H9 (cell line): ENCODE measurements at regions not wholly inside any gene's neighbourhood (a gene's known extent, or its start where the extent isn't known, plus 50 kb on each side); places are given as distances from the start of the nearest gene placed in this dataset.

ENCODE experiments used
- DNase-seq: peaks from one replicate; pipeline ENCODE4 v3.0.0-alpha.2; 2017
- H2AFZ ChIP-seq: one replicate; pipeline ENCODE4 v1.6.1; 2013; ENCODE audit warnings: mild to moderate bottlenecking, low read length, control low read depth, moderate library complexity
- H2AK5ac ChIP-seq: 2 replicates; pipeline ENCODE4 v1.6.1; 2013; ENCODE audit warnings: low read length, control low read depth, mixed read lengths; ENCODE audit not compliant: insufficient read length
- H2BK120ac ChIP-seq: one replicate; pipeline ENCODE4 v1.6.1; 2013; ENCODE audit warnings: low read depth, mild to moderate bottlenecking, low read length, control low read depth, inconsistent platforms; ENCODE audit not compliant: poor library complexity, severe bottlenecking
- H2BK12ac ChIP-seq: 2 replicates; pipeline ENCODE4 v1.6.1; 2013; ENCODE audit warnings: low read length, control low read depth, mixed read lengths, low read depth; ENCODE audit not compliant: insufficient read length
- H2BK15ac ChIP-seq: 2 replicates; pipeline ENCODE4 v1.6.1; 2013; ENCODE audit warnings: low read depth, low read length, control low read depth
- H2BK20ac ChIP-seq: one replicate; pipeline ENCODE4 v1.6.1; 2013; ENCODE audit warnings: low read depth, mild to moderate bottlenecking, low read length, control low read depth, inconsistent platforms; ENCODE audit not compliant: poor library complexity, severe bottlenecking
- H2BK5ac ChIP-seq: 2 replicates; pipeline ENCODE4 v1.6.1; 2013; ENCODE audit warnings: low read length, control low read depth, mixed read lengths; ENCODE audit not compliant: insufficient read length
- H3K14ac ChIP-seq: 2 replicates; pipeline ENCODE4 v1.6.1; 2013; ENCODE audit warnings: low read length, control low read depth; ENCODE audit not compliant: insufficient read depth
- H3K18ac ChIP-seq: 2 replicates; pipeline ENCODE4 v1.6.1; 2013; ENCODE audit warnings: low read depth, mild to moderate bottlenecking, mixed read lengths, low read length, control low read depth; ENCODE audit not compliant: insufficient read length
- H3K23ac ChIP-seq: 2 replicates; pipeline ENCODE4 v1.6.1; 2013; ENCODE audit warnings: low read length, control low read depth, mixed read lengths, low read depth; ENCODE audit not compliant: insufficient read length
- H3K23me2 ChIP-seq: 2 replicates; pipeline ENCODE4 v1.6.1; 2013; ENCODE audit warnings: low read depth, mild to moderate bottlenecking, mixed read lengths, low read length, control low read depth; ENCODE audit not compliant: insufficient read length, poor library complexity, severe bottlenecking
- H3K27ac ChIP-seq: 2 replicates; pipeline ENCODE4 v1.5.1; 2013; ENCODE audit warnings: low read length, control low read depth, mixed read lengths, low read depth; ENCODE audit not compliant: insufficient read length
- H3K27me3 ChIP-seq: 2 replicates; pipeline ENCODE4 v1.6.1; 2013; ENCODE audit warnings: low read length, control low read depth, inconsistent platforms; ENCODE audit not compliant: insufficient read depth
- H3K4ac ChIP-seq: 2 replicates; pipeline ENCODE4 v1.6.1; 2013; ENCODE audit warnings: low read depth, mild to moderate bottlenecking, control low read depth, inconsistent platforms, low read length, moderate library complexity
- H3K4me1 ChIP-seq: 2 replicates; pipeline ENCODE4 v1.6.1; 2013; ENCODE audit warnings: low read length, control low read depth, inconsistent platforms; ENCODE audit not compliant: insufficient read depth
- H3K4me2 ChIP-seq: 2 replicates; pipeline ENCODE4 v1.6.1; 2013; ENCODE audit warnings: low read length, control low read depth, mixed read lengths; ENCODE audit not compliant: insufficient read length, insufficient read depth
- H3K56ac ChIP-seq: 2 replicates; pipeline ENCODE4 v1.6.1; 2013; ENCODE audit warnings: low read depth, mild to moderate bottlenecking, mixed read lengths, low read length, control low read depth; ENCODE audit not compliant: insufficient read length
- H3K79me1 ChIP-seq: 2 replicates; pipeline ENCODE4 v1.6.1; 2013; ENCODE audit warnings: low read depth, mild to moderate bottlenecking, moderate library complexity, low read length, control low read depth, inconsistent platforms; ENCODE audit not compliant: insufficient read depth, poor library complexity, severe bottlenecking
- H3K79me2 ChIP-seq: 2 replicates; pipeline ENCODE4 v1.6.1; 2013; ENCODE audit warnings: low read length, control low read depth, inconsistent platforms; ENCODE audit not compliant: insufficient read depth
- H3K9ac ChIP-seq: 2 replicates; pipeline ENCODE4 v1.6.1; 2013; ENCODE audit warnings: low read length, control low read depth, mixed read lengths; ENCODE audit not compliant: insufficient read length; ENCODE audit errors: extremely low read depth
- H3K9me3 ChIP-seq: one replicate; pipeline ENCODE4 v1.6.1; 2013; ENCODE audit warnings: low read depth, low read length, inconsistent platforms; ENCODE audit not compliant: control insufficient read depth
- H3T11ph ChIP-seq: one replicate; pipeline ENCODE4 v1.6.1; 2013; ENCODE audit warnings: mild to moderate bottlenecking, low read length, control low read depth, inconsistent platforms
- H4K20me1 ChIP-seq: one replicate; pipeline ENCODE4 v1.6.1; 2013; ENCODE audit not compliant: control insufficient read depth, insufficient read length, insufficient read depth
- H4K5ac ChIP-seq: 2 replicates; pipeline ENCODE4 v1.6.1; 2013; ENCODE audit warnings: low read depth, mild to moderate bottlenecking, mixed read lengths, low read length, control low read depth; ENCODE audit not compliant: insufficient read length
- H4K8ac ChIP-seq: replicated peaks from 2 replicates; pipeline ENCODE4 v1.6.1; 2013; ENCODE audit warnings: low read length, control low read depth, mixed read lengths, low read depth; ENCODE audit not compliant: insufficient read length
- H4K91ac ChIP-seq: 2 replicates; pipeline ENCODE4 v1.6.1; 2013; ENCODE audit warnings: low read depth, mild to moderate bottlenecking, moderate library complexity, mixed read lengths, low read length, control low read depth; ENCODE audit not compliant: insufficient read length
- H3K27ac Mint-ChIP-seq, 3 experiments: 2 replicates in 2 of 3; 3 replicates in 1 of 3; pipeline ENCODE4 v1.8.0; 2020 to 2021; ENCODE audit warnings: mixed read lengths in 3 of 3, mild to moderate bottlenecking in 1 of 3, moderate library complexity in 1 of 3
- H3K27me3 Mint-ChIP-seq: 2 replicates; pipeline ENCODE4 v1.8.0; 2021; ENCODE audit warnings: low read depth, mild to moderate bottlenecking, moderate library complexity, mixed read lengths
- H3K36me3 Mint-ChIP-seq, 3 experiments: 2 replicates in 2 of 3; 3 replicates in 1 of 3; pipeline ENCODE4 v1.8.0; 2020 to 2021; ENCODE audit warnings: low read depth in 3 of 3, mixed read lengths in 3 of 3; ENCODE audit not compliant: insufficient read depth in 1 of 3
- H3K4me1 Mint-ChIP-seq, 2 experiments: 2 replicates each; pipeline ENCODE4 v1.8.0; 2020; ENCODE audit warnings: mixed read lengths in 2 of 2
- H3K4me3 Mint-ChIP-seq, 2 experiments: 2 replicates in 1 of 2; 3 replicates in 1 of 2; pipeline ENCODE4 v1.8.0; 2020 to 2021; ENCODE audit warnings: mild to moderate bottlenecking in 2 of 2, mixed read lengths in 2 of 2, moderate library complexity in 1 of 2
- H3K9me3 Mint-ChIP-seq, 2 experiments: 2 replicates in 1 of 2; 3 replicates in 1 of 2; pipeline ENCODE4 v1.8.0; 2020; ENCODE audit warnings: mild to moderate bottlenecking in 2 of 2, mixed read lengths in 2 of 2, moderate library complexity in 1 of 2
- WGBS: extraction: QIAGEN DNeasy Blood & Tissue Kit; methylation state at CpG from one replicate; pipeline ENCODE4 v1.1.7; 2013; ENCODE audit warnings: missing lambda C conversion rate, low lambda C conversion rate, mixed read lengths; ENCODE audit not compliant: insufficient read length; ENCODE audit errors: extremely low coverage; 5-methylcytosine and 5-hydroxymethylcytosine counted together
- TF ChIP-seq, protein P1 (sequence below): fragments of 200-600 bp; sonication (generic); conservative IDR thresholded peaks from 3 replicates; pipeline ENCODE4 v1.8.0; 2021; ENCODE audit warnings: antibody characterized with exemption, mild to moderate bottlenecking

DNA sequence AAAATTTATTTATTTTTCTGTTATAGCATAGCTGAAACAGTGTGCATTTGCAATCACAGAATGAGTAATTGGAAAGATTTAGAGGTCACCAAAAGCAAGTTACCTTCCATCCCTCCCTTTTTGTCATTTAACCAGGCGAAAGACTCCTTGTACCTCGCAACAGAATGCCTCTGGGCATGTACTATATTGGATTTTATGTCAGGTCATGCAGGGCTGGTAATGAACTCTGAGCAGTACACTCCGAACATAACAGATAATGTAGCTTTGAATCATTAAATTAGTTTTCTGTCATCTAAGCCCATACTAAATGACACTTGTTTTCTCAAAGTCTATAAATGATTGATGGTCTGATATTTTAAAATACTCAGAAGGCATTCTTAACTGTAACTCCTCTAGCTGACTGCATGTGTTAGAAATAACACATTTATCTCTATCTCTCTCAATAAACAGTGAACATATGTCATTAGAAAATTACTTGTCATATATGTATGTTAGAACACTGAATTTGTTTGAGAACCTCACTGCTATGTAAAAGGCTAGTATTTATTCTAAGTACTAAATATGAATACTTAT is 541.2 kb downstream of the CDH10 start:
- Histone ChIP-seq H2BK15ac (no peak overlapping the region), H3K23me2 (no peaks in the 10 kb centered on the region), H2AFZ (no peak overlapping the region), H2BK20ac (no peak overlapping the region), H3K79me1 (no peaks in the 10 kb centered on the region), H2AK5ac (no peak overlapping the region), H2BK12ac (no peak overlapping the region), H3K27me3 (no peaks in the 10 kb centered on the region), H4K8ac (no peak overlapping the region), H2BK5ac (no peak overlapping the region), H3K27ac (no peak overlapping the region), H4K20me1 (no peaks in the 10 kb centered on the region), H3K9me3 (no peaks in the 10 kb centered on the region), H3T11ph (no peak overlapping the region), H3K4me1 (no peaks in the 10 kb centered on the region), H3K4me2 (no peak overlapping the region), H3K79me2 (no peaks in the 10 kb centered on the region), H3K23ac (no peak overlapping the region), H2BK120ac (no peak overlapping the region), H3K18ac (no peak overlapping the region), H4K5ac (no peak overlapping the region), H3K56ac (no peak overlapping the region), H3K4ac (no peak overlapping the region), H3K9ac (no peak overlapping the region), H3K14ac (no peak overlapping the region), H4K91ac (no peak overlapping the region)
- Mint-ChIP-seq H3K36me3 (peaks cover 0 to 11% (median 3%) of the 10 kb centered on the region in 3 experiments; a peak in 2 of 7 replicates), H3K27ac (no peak overlapping the region), H3K27me3 (no peaks in the 10 kb centered on the region), H3K4me1 (no peaks in the 10 kb centered on the region), H3K9me3 (peaks cover 0 to 9% of the 10 kb centered on the region in 2 experiments; a peak in 4 of 5 replicates), H3K4me3 (no peak overlapping the region)
- TF ChIP-seq, protein P1, sequence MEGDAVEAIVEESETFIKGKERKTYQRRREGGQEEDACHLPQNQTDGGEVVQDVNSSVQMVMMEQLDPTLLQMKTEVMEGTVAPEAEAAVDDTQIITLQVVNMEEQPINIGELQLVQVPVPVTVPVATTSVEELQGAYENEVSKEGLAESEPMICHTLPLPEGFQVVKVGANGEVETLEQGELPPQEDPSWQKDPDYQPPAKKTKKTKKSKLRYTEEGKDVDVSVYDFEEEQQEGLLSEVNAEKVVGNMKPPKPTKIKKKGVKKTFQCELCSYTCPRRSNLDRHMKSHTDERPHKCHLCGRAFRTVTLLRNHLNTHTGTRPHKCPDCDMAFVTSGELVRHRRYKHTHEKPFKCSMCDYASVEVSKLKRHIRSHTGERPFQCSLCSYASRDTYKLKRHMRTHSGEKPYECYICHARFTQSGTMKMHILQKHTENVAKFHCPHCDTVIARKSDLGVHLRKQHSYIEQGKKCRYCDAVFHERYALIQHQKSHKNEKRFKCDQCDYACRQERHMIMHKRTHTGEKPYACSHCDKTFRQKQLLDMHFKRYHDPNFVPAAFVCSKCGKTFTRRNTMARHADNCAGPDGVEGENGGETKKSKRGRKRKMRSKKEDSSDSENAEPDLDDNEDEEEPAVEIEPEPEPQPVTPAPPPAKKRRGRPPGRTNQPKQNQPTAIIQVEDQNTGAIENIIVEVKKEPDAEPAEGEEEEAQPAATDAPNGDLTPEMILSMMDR, result no peak
- WGBS, result no CpG with 5 or more reads among the region's 3 CpGs
- DNase-seq, result no peak
